Neutrophil (primary cell): ENCODE measurements at regions not wholly inside any gene's neighbourhood (a gene's known extent, or its start where the extent isn't known, plus 50 kb on each side); places are given as distances from the start of the nearest gene placed in this dataset.

Experiments
- H3K27ac ChIP-seq: fragments of 200-600 bp; sonication (generic); 2 replicates; pipeline ENCODE4 v1.5.1; 2016; ENCODE audit warnings: mild to moderate bottlenecking, moderate library complexity
- H3K27me3 ChIP-seq: fragments of 200-600 bp; sonication (generic); 2 replicates; pipeline ENCODE4 v1.6.0; 2016; ENCODE audit warnings: mild to moderate bottlenecking
- H3K36me3 ChIP-seq: fragments of 200-600 bp; sonication (generic); 2 replicates; pipeline ENCODE4 v1.5.1; 2017
- H3K4me1 ChIP-seq, 2 experiments: fragments of 200-600 bp in 1 of 2; sonication (generic) in 1 of 2; 1 replicate in 1 of 2; 2 replicates in 1 of 2; pipeline versions ENCODE4 v1.5.1 to v1.6.1; 2013 to 2016; ENCODE audit warnings: low read depth in 1 of 2, low read length in 1 of 2, mild to moderate bottlenecking in 1 of 2, moderate library complexity in 1 of 2; ENCODE audit not compliant: control insufficient read depth in 1 of 2, insufficient read depth in 1 of 2
- H3K4me3 ChIP-seq, 2 experiments: fragments of 200-600 bp in 1 of 2; sonication (generic) in 1 of 2; 1 replicate in 1 of 2; 2 replicates in 1 of 2; pipeline ENCODE4 v1.5.1; 2013 to 2016; ENCODE audit warnings: low read depth in 1 of 2, low read length in 1 of 2, mild to moderate bottlenecking in 1 of 2, moderate library complexity in 1 of 2
- H3K9me3 ChIP-seq: fragments of 200-600 bp; sonication (generic); 2 replicates; pipeline ENCODE4 v1.5.1; 2016
- CTCF ChIP-seq: fragments of 200-600 bp; sonication (generic); IDR thresholded peaks from 2 replicates; pipeline ENCODE4 v1.5.1; 2016; ENCODE audit warnings: antibody characterized with exemption

GRCh38 chr9:18071651-18072060, 402.3 kb upstream of the ADAMTSL1 start:
- TF ChIP-seq CTCF, result no peak
- Histone ChIP-seq H3K4me3 (no peak overlapping the region), H3K36me3 (no peaks in the 10 kb centered on the region), H3K27me3 (no peaks in the 10 kb centered on the region), H3K4me1 (no peaks in the 10 kb centered on the region), H3K27ac (no peak overlapping the region), H3K9me3 (no peaks in the 10 kb centered on the region)

GRCh38 chr9:18073002-18073401, 401.0 kb upstream of the ADAMTSL1 start:
- H3K27ac ChIP-seq, result no peak overlapping the region
- no peaks in the 10 kb centered on the region for H3K36me3 ChIP-seq
- H3K27me3 ChIP-seq, result no peaks in the 10 kb centered on the region
- TF ChIP-seq CTCF, result no peak
- no peak overlapping the region for H3K4me3 ChIP-seq
- H3K9me3 ChIP-seq, result no peaks in the 10 kb centered on the region
- H3K4me1 ChIP-seq, result no peaks in the 10 kb centered on the region

- Histone ChIP-seq H3K27ac (no peak overlapping the region), H3K9me3 (no peaks in the 10 kb centered on the region), H3K4me1 (no peaks in the 10 kb centered on the region), H3K4me3 (no peak overlapping the region), H3K27me3 (no peaks in the 10 kb centered on the region), H3K36me3 (no peaks in the 10 kb centered on the region)
- TF ChIP-seq CTCF, result no peak
Measured at GRCh38 chr9:18074041-18074440, 399.9 kb upstream of the ADAMTSL1 start.

GRCh38 chr9:18075253-18075952, 398.6 kb upstream of the ADAMTSL1 start:
- no peak for TF ChIP-seq CTCF
- Histone ChIP-seq H3K27me3 (no peaks in the 10 kb centered on the region), H3K4me3 (no peak overlapping the region), H3K36me3 (no peaks in the 10 kb centered on the region), H3K4me1 (no peaks in the 10 kb centered on the region), H3K27ac (no peak overlapping the region), H3K9me3 (no peaks in the 10 kb centered on the region)

GRCh38 chr9:18077941-18078678, 395.8 kb upstream of the ADAMTSL1 start:
- H3K27me3 ChIP-seq, result no peaks in the 10 kb centered on the region
- H3K27ac ChIP-seq, result no peak overlapping the region
- no peaks in the 10 kb centered on the region for H3K4me1 ChIP-seq
- no peak for TF ChIP-seq CTCF
- H3K36me3 ChIP-seq, result no peaks in the 10 kb centered on the region
- H3K9me3 ChIP-seq, result no peaks in the 10 kb centered on the region
- no peak overlapping the region for H3K4me3 ChIP-seq
